HFFc6 (cell line): ENCODE measurements at regions not wholly inside any gene's neighbourhood (a gene's known extent, or its start where the extent isn't known, plus 50 kb on each side); places are given as distances from the start of the nearest gene placed in this dataset.
"Not testable (repeated sequence)": the region's sequence is repeated elsewhere in the genome, so short reads cannot be mapped to it uniquely, and the experiment has no call there.

ENCODE experiments used
- DNase-seq: peaks from one replicate; pipeline ENCODE4 v3.0.0-alpha.2; 2018
- H3K27ac Mint-ChIP-seq: 2 replicates; pipeline ENCODE4 v1.8.0; 2020; ENCODE audit warnings: mild to moderate bottlenecking, mixed read lengths
- H3K27me3 Mint-ChIP-seq: 2 replicates; pipeline ENCODE4 v1.8.0; 2021; ENCODE audit warnings: mild to moderate bottlenecking, moderate library complexity, mixed read lengths; ENCODE audit not compliant: insufficient read depth
- H3K36me3 Mint-ChIP-seq: 2 replicates; pipeline ENCODE4 v1.8.0; 2021; ENCODE audit warnings: low read depth, mixed read lengths
- H3K4me1 Mint-ChIP-seq: 2 replicates; pipeline ENCODE4 v1.8.0; 2020; ENCODE audit warnings: low read depth, mixed read lengths
- H3K4me3 Mint-ChIP-seq: 2 replicates; pipeline ENCODE4 v1.8.0; 2020; ENCODE audit warnings: mild to moderate bottlenecking, moderate library complexity, mixed read lengths
- H3K9me3 Mint-ChIP-seq: 2 replicates; pipeline ENCODE4 v1.8.0; 2020; ENCODE audit warnings: mild to moderate bottlenecking, mixed read lengths
- CTCF ChIP-seq: fragments of 200-600 bp; sonication (generic); IDR thresholded peaks from 2 replicates; pipeline ENCODE4 v1.5.0; 2021; ENCODE audit warnings: antibody characterized with exemption, mild to moderate bottlenecking

DNA sequence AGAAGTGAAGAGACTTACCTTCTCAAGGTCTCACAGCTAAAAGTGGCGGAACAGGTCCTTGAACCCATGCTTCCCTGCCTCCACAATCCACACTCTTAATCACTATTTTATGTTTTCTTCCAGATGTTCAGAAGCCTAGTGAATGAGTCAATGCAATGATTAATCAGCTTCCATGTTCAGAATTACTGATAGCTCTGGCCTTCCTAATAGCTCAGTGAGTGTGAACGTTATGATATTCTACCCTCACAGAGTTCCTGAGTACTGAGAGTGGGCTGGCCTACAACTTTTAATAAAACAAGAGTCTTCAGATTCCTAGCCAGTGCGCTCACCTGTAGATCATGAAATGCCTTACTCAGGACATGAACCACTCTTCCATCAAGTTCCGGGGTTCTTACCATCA is 443.0 kb upstream of the ADAMTS9 start:
- DNase-seq, result no peak
- no peaks in the 10 kb centered on the region for H3K27me3 Mint-ChIP-seq
- H3K9me3 Mint-ChIP-seq, result peaks cover 53% of the 10 kb centered on the region
- no peak overlapping the region for H3K27ac Mint-ChIP-seq
- H3K36me3 Mint-ChIP-seq, result no peaks in the 10 kb centered on the region
- TF ChIP-seq CTCF, result no peak
- no peaks in the 10 kb centered on the region for H3K4me1 Mint-ChIP-seq
- H3K4me3 Mint-ChIP-seq, result no peak overlapping the region

DNA sequence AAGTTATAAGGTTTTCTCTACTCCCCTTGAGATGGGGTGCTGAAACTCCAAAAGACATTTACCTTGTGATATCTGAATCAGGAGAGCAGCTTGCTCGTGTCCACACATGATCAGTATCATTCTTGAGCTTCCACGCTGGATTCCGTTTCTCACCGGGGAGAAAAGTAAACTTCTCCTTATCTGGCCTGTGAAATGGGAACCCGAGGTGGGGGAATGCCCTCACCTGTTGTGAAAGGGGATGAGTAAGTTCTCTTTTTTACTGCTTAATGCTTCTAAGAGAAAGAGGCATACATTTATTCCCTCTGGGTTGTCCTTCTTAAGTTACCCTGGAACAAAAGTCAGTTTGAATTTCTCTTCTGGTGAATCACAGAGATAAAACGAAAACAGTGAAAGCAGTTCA is 440.5 kb upstream of the ADAMTS9 start:
- TF ChIP-seq CTCF, result no peak
- Mint-ChIP-seq H3K27ac (no peak overlapping the region), H3K27me3 (no peaks in the 10 kb centered on the region), H3K36me3 (no peaks in the 10 kb centered on the region), H3K4me1 (no peaks in the 10 kb centered on the region), H3K9me3 (peaks cover 53% of the 10 kb centered on the region), H3K4me3 (no peak overlapping the region)
- no peak for DNase-seq

DNA sequence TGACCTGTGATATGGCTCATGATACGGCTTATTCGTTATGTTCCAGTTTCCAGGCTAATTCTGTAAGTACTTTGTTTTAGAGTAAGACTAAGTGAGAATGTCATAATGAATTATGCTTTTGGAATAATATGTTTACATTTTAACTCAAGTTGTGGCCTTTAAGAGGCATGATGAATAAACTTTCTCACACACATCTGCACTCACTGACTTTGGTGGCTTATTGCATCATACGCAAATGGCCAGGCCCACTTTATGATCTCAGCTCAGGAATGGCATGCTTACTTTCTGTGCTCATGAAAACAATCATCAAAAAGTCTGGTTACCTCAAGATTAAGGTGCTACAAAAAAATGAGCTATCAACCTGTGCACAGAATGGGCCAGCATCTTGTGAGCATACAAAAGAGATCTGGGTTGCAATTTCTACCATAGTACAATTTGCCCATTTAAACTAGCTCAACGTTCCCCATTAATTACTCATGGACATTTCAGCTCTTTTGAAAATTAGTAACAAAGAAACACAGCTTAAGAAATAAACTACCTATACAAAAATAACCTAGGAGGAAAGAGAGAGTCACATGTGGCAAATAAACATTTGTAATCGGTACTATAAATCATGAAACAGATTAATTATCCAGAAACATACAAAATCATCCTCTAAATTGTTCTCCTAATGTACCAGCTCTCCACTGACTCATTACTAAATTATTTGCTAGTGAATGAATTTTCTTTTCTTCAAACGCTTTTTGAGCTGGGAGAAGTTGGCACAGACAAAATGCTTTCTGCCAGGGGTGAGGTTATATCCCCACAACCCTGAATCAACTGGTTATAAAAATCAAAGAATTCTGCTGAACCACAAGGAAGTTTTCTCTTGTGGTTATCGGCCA is 439.0 kb upstream of the ADAMTS9 start:
- DNase-seq, result no peak
- no peak for TF ChIP-seq CTCF

DNA sequence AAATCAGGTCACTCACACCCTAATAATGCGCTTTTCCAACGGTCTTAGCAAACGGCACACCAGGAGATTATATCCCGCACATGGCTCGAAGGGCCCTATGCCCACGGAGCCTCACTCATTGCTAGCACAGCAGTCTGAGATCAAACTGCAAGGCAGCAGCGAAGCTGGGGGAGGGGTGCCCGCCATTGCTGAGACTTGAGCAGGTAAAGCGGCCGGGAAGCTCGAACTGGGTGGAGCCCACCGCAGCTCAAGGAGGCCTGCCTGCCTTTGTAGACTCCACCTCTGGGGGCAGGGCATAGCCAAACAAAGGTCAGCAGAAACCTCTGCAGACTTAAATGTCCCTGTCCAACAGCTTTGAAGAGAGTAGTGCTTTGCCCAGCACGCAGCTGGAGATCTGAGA is 432.4 kb upstream of the ADAMTS9 start:
- peaks cover 52% of the 10 kb centered on the region for H3K9me3 Mint-ChIP-seq
- DNase-seq, H3K4me1 Mint-ChIP-seq, H3K27me3 Mint-ChIP-seq, H3K36me3 Mint-ChIP-seq, H3K27ac Mint-ChIP-seq, H3K4me3 Mint-ChIP-seq: not testable (repeated sequence)

More for the DNA sequence above, 439.0 kb upstream of the ADAMTS9 start:
- Mint-ChIP-seq H3K27ac (no peak overlapping the region), H3K27me3 (no peaks in the 10 kb centered on the region), H3K9me3 (peaks cover 58% of the 10 kb centered on the region), H3K4me1 (no peaks in the 10 kb centered on the region), H3K36me3 (no peaks in the 10 kb centered on the region), H3K4me3 (no peak overlapping the region)

DNA sequence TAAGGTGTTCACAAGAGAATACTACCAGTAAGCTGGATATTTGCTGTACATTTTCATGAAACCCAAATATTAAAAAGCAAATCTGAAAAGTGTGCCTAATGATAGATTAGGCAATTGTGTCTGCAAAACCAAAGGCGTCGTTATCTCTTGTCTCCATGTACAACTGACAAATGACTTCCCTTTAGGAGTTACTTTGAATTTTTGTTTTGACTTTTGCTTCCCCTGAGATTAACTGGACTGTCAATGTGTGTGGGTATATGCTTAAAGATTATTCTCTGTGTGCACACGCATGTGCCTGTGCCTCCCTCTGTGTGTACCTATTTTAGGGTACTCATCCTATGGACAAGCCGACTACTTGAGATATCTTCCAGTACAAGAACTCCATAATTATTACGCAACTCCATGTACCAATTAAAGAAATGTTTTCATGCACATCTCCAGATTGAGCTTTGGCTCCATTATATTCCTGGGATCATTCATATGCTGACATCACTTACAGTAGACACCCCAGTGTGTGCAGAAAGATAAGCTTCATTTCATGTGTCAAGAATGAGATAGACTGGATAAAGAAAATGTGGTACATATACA is 431.2 kb upstream of the ADAMTS9 start:
- Mint-ChIP-seq H3K4me3 (no peak overlapping the region), H3K36me3 (0 out of 2 replicates have a peak, but pooled peaks cover 4% of the 10 kb centered on the region), H3K4me1 (no peaks in the 10 kb centered on the region), H3K27me3 (no peaks in the 10 kb centered on the region), H3K27ac (no peak overlapping the region), H3K9me3 (peaks cover 52% of the 10 kb centered on the region)
- TF ChIP-seq CTCF, result no peak
- no peak for DNase-seq

- Mint-ChIP-seq H3K27me3 (no peaks in the 10 kb centered on the region; the same call in 1 of the 2 replicates), H3K4me1 (no peaks in the 10 kb centered on the region)
- no peak for TF ChIP-seq CTCF
These were observed 426.2 kb upstream of the ADAMTS9 start for GRCh38 chr3:65114041-65114440.

More at GRCh38 chr3:65114041-65114440, 426.2 kb upstream of the ADAMTS9 start:
- Mint-ChIP-seq H3K4me3 (no peak overlapping the region), H3K9me3 (peaks cover 44% of the 10 kb centered on the region), H3K36me3 (0 out of 2 replicates have a peak, but pooled peaks cover under 1% of the 10 kb centered on the region), H3K27ac (no peak overlapping the region)
- DNase-seq, result no peak
